LNCaP clone FGC (cell line): ENCODE measurements at regions not wholly inside any gene's neighbourhood (a gene's known extent, or its start where the extent isn't known, plus 50 kb on each side); places are given as distances from the start of the nearest gene placed in this dataset.
A peak's percentile ranks its signal among the peaks of the same experiment; 100 is the strongest.

Source experiments
- DNase-seq: peaks from one replicate; pipeline ENCODE4 v3.0.0-alpha.2; 2011; ENCODE audit warnings: low read depth
- H3K4me3 ChIP-seq: 2 replicates; pipeline ENCODE4 v1.5.1; 2011; ENCODE audit warnings: mild to moderate bottlenecking, low read depth, low read length, control low read depth
- TF ChIP-seq, protein P1 (sequence below): IDR thresholded peaks from 2 replicates; pipeline ENCODE4 v1.5.1; 2012; ENCODE audit warnings: mild to moderate bottlenecking; ENCODE audit not compliant: control insufficient read depth, insufficient read depth; ENCODE audit errors: extremely low read depth

DNA sequence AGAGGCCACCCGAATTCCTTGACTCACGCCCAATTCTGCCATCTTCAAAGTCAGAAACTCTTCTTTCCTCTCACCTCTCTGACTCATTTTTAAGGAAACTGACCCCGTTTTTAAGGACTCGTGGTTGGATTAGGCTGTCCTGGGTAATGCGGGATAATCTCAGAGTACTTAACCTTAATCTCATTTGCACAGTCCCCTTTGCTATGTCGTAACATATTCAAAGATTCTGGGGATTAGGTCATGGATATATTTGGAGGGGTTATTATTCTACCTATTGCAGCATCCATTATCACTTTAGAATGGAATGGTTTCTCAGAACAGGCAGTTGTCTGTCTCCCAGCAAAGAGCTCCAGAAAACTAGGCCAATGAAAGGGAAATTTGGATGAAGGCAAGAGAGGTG is 80.8 kb upstream of the IL12B start:
- TF ChIP-seq, protein P1, sequence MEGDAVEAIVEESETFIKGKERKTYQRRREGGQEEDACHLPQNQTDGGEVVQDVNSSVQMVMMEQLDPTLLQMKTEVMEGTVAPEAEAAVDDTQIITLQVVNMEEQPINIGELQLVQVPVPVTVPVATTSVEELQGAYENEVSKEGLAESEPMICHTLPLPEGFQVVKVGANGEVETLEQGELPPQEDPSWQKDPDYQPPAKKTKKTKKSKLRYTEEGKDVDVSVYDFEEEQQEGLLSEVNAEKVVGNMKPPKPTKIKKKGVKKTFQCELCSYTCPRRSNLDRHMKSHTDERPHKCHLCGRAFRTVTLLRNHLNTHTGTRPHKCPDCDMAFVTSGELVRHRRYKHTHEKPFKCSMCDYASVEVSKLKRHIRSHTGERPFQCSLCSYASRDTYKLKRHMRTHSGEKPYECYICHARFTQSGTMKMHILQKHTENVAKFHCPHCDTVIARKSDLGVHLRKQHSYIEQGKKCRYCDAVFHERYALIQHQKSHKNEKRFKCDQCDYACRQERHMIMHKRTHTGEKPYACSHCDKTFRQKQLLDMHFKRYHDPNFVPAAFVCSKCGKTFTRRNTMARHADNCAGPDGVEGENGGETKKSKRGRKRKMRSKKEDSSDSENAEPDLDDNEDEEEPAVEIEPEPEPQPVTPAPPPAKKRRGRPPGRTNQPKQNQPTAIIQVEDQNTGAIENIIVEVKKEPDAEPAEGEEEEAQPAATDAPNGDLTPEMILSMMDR, result no peak
- no peak for DNase-seq
- no peak overlapping the region for H3K4me3 ChIP-seq

DNA sequence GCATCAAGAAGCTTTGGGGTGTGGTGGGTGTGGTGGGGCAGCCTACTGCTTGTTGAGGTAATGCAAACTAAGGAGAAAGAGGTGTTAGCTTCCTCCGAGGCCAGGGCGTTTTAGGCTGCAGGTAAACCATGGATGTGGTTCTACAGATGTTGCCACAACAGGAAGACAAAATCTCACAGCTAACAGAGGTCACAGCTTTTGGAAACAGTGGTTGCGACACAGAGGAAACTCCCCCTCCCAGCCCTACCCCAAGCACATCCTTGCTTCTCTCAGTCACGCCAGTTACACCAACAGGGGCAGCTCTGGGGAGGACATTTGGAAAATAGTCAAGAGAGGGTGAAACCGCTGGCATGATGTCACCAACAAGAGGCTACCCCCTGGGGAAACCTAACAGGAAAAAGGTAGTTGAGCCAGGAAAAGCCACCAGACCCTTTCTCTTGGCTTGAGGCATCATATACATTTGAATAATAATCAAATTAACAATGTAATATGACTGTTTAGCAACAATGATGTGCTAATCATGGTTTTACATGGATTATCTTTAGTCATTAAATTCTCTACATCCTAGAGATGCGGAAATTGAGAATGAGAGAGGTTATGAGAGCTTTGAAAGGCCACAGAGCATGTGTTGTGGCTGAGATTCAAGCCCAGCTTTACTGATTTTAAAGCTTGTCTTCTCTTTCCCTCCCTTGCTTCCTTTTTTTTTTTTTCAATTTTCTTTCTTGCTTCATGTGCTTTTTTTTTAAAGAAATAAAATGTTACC is 82.2 kb upstream of the IL12B start:
- TF ChIP-seq, protein P1, result no peak
- DNase-seq, result no peak
- H3K4me3 ChIP-seq, result no peak overlapping the region

DNA sequence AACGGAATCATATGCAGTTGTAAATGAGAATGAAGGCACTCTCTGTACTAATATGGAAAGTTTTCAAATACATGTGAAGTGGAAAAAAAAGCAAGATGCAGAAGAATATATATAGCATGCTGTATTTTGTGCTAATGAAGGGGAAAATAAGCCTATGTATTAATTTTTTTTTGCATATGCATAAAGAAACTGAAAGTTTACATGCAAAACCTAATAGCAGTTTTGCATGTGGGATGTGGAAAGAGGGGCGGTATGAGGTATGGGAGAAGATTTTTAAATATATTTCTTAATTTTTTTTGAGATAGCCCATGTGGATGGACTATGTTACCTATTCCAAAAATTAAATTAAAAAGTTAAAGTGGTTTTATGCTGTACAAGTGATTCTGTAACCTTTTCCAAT is 83.7 kb upstream of the IL12B start:
- DNase-seq, result no peak
- H3K4me3 ChIP-seq, result no peak overlapping the region
- TF ChIP-seq, protein P1, result no peak

DNA sequence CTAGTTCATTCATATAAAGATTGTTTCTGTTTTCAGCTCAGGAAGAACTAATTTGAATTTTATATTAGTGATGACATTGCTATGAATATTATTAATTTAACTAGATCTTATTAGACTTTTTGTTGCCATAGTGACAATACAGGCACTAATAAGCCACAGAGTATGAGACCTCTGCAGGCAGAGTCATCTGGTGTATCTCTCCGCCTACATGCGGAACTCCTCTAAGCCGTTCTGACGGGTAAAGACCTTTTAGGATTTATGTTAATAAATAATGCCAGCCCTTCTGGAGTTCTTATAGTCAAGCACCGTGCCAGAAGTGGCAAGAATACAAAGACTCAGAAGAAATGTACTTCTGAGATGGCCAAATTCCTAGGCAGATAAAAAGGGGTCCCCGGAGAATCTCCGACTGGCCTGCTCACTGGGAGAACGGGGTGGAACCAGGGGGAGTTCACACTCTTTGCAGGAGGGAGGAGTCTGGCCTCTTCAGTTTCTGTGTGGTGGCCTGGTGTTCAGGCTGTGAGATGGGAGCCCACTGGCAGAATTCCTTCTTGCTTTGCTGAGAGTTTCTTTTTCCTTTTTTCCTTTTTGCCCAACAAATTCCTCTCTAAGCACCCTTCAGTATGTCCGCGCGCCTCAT is 85.1 kb upstream of the IL12B start:
- H3K4me3 ChIP-seq, result no peak overlapping the region
- no peak for DNase-seq
- TF ChIP-seq, protein P1, result no peak

DNA sequence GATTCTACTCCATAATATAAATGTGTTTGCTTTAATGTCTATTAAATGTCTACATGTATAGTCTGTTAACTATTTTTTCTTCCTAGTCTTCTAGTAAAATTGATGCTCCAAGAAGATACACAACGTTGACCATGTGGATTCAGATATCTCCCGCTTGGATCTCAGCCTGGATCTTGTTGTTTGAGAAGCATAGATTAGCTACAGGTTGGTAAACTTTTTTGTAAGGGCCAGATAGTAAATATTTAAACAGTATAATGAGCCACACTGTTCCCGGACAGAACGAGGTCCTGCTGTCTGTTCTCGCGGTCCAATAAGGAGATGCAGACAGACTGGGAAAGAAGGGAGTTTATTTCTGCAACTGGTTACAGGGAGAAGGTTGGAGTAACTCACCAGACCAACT is 86.2 kb upstream of the IL12B start:
- TF ChIP-seq, protein P1, result no peak
- DNase-seq, result peak; percentile 98
- no peak overlapping the region for H3K4me3 ChIP-seq

DNA sequence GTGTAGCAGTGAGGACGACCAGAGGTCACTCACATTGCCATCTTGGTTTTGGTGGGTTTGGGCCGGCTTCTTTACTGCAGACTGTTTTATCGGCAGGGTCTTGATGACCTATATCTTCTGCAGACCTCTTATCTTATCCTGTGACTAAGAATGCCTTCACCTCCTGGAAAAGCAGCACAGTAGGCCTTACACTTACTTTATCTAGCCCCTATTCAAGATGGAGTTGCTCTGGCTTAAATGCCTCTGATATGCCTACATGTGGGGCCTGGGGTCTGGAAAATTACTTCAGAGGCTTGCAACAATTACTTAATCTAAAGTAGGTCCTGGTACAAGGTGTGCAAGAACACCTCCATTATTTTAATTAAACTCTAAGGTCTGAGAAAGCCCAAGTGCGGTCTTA is 86.9 kb upstream of the IL12B start:
- H3K4me3 ChIP-seq, result no peak overlapping the region
- TF ChIP-seq, protein P1, result no peak
- DNase-seq, result no peak
